C4-2B (cell line): ENCODE measurements at regions not wholly inside any gene's neighbourhood (a gene's known extent, or its start where the extent isn't known, plus 50 kb on each side); places are given as distances from the start of the nearest gene placed in this dataset.

Experiments
- H3K27ac ChIP-seq: fragments of 450-650 bp; 2 replicates; pipeline ENCODE4 v1.5.1; 2017
- CTCF ChIP-seq: fragments of 450-650 bp; conservative IDR thresholded peaks from 2 replicates; pipeline ENCODE4 v1.5.1; 2017; ENCODE audit warnings: mild to moderate bottlenecking
- ZFX ChIP-seq: fragments of 450-650 bp; IDR thresholded peaks from 2 replicates; pipeline ENCODE4 v1.6.1; 2017

- no peak for TF ChIP-seq ZFX
- no peak for TF ChIP-seq CTCF
- H3K27ac ChIP-seq, result no peak overlapping the region
Measured at GRCh38 chr10:124180044-124180745, 86.8 kb upstream of the CHST15 start.

- H3K27ac ChIP-seq, result no peak overlapping the region
- no peak for TF ChIP-seq ZFX
- TF ChIP-seq CTCF, result no peak
Measured at GRCh38 chr10:124179308-124180043, 86.1 kb upstream of the CHST15 start.

- TF ChIP-seq ZFX, result no peak
- TF ChIP-seq CTCF, result no peak
- no peak overlapping the region for H3K27ac ChIP-seq
Measured at GRCh38 chr10:124177180-124177518, 83.8 kb upstream of the CHST15 start.

- TF ChIP-seq CTCF (no peak), ZFX (no peak)
- H3K27ac ChIP-seq, result no peak overlapping the region
Measured at GRCh38 chr10:124176349-124177179, 83.2 kb upstream of the CHST15 start.

- no peak overlapping the region for H3K27ac ChIP-seq
Measured at GRCh38 chr10:124175701-124176348, 82.4 kb upstream of the CHST15 start.

More at GRCh38 chr10:124175701-124176348, 82.4 kb upstream of the CHST15 start:
- TF ChIP-seq ZFX (no peak), CTCF (no peak)
